Endodermal cell (in vitro differentiated cells): ENCODE measurements at regions not wholly inside any gene's neighbourhood (a gene's known extent, or its start where the extent isn't known, plus 50 kb on each side); places are given as distances from the start of the nearest gene placed in this dataset.

Source experiments
- DNase-seq: peaks from one replicate; pipeline ENCODE4 v3.0.0-alpha.2; 2017
- H3K27ac ChIP-seq: 2 replicates; pipeline ENCODE4 v1.5.1; 2013; ENCODE audit warnings: mild to moderate bottlenecking, low read depth, low read length, moderate library complexity
- H3K27me3 ChIP-seq: 2 replicates; pipeline ENCODE4 v1.6.1; 2013; ENCODE audit warnings: mild to moderate bottlenecking, low read length, moderate library complexity; ENCODE audit not compliant: insufficient read depth, control insufficient read depth, poor library complexity, severe bottlenecking
- H3K36me3 ChIP-seq: 2 replicates; pipeline ENCODE4 v1.7.0; 2013; ENCODE audit warnings: mild to moderate bottlenecking, low read length, moderate library complexity; ENCODE audit not compliant: control insufficient read depth, insufficient read depth
- H3K4me1 ChIP-seq: one replicate; pipeline ENCODE4 v1.7.0; 2013; ENCODE audit warnings: low read length; ENCODE audit not compliant: control insufficient read depth, insufficient read depth
- H3K4me3 ChIP-seq: 2 replicates; pipeline ENCODE4 v1.5.1; 2013; ENCODE audit warnings: mild to moderate bottlenecking, low read length, moderate library complexity
- H3K9ac ChIP-seq: 2 replicates; pipeline ENCODE4 v1.6.1; 2013; ENCODE audit warnings: mild to moderate bottlenecking, low read length, moderate library complexity; ENCODE audit not compliant: poor library complexity, severe bottlenecking; ENCODE audit errors: extremely low read depth
- H3K9me3 ChIP-seq: 2 replicates; pipeline ENCODE4 v1.6.1; 2013; ENCODE audit warnings: mild to moderate bottlenecking, low read length, moderate library complexity; ENCODE audit not compliant: control insufficient read depth
- H3K27ac Mint-ChIP-seq: 2 replicates; pipeline ENCODE4 v1.8.0; 2020; ENCODE audit warnings: mixed read lengths
- H3K27me3 Mint-ChIP-seq: 2 replicates; pipeline ENCODE4 v1.8.0; 2021; ENCODE audit warnings: mild to moderate bottlenecking, mixed read lengths; ENCODE audit not compliant: insufficient read depth
- H3K36me3 Mint-ChIP-seq: 2 replicates; pipeline ENCODE4 v1.8.0; 2020; ENCODE audit warnings: low read depth, mixed read lengths
- H3K4me1 Mint-ChIP-seq: 2 replicates; pipeline ENCODE4 v1.8.0; 2020; ENCODE audit warnings: mixed read lengths
- H3K4me3 Mint-ChIP-seq: 2 replicates; pipeline ENCODE4 v1.8.0; 2020; ENCODE audit warnings: mild to moderate bottlenecking, moderate library complexity, mixed read lengths
- H3K9me3 Mint-ChIP-seq: 2 replicates; pipeline ENCODE4 v1.8.0; 2020; ENCODE audit warnings: mild to moderate bottlenecking, mixed read lengths
- WGBS, 2 experiments: methylation state at CpG; one replicate each; pipeline versions ENCODE4 v1.1.5 to v1.1.7; 2013; ENCODE audit warnings: missing lambda C conversion rate in 2 of 2, mixed read lengths in 1 of 2; ENCODE audit not compliant: insufficient coverage in 1 of 2, insufficient read length in 1 of 2; 5-methylcytosine and 5-hydroxymethylcytosine counted together
- TF ChIP-seq, protein P1 (sequence below): fragments of 200-600 bp; sonication (generic); conservative IDR thresholded peaks from 2 replicates; pipeline ENCODE4 v1.5.0; 2021; ENCODE audit warnings: antibody characterized with exemption, mild to moderate bottlenecking

DNA sequence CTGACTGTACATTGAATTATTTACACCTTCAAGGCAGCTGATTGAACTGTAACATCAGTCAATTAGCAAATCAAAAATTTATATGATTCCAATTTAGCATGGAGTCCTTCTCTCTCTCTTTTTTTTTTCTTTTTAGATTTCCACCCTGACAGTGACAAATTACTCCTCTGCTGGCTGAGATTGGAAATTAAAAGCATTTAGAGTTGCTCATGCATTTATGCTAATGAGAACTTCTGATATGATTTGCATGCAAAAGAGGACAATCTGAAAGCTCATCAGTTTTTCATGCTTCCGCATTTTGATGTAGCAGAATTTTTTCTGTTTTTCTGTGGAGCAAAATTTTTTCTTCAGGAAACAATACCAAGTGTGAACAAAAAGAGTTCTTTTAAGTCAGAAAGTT is 130.5 kb upstream of the NOX3 start:
- Mint-ChIP-seq H3K4me3 (no peak overlapping the region), H3K27ac (no peak overlapping the region), H3K27me3 (no peaks in the 10 kb centered on the region), H3K36me3 (peaks cover 2% of the 10 kb centered on the region), H3K9me3 (peaks cover 11% of the 10 kb centered on the region), H3K4me1 (peaks cover 19% of the 10 kb centered on the region)
- TF ChIP-seq, protein P1, sequence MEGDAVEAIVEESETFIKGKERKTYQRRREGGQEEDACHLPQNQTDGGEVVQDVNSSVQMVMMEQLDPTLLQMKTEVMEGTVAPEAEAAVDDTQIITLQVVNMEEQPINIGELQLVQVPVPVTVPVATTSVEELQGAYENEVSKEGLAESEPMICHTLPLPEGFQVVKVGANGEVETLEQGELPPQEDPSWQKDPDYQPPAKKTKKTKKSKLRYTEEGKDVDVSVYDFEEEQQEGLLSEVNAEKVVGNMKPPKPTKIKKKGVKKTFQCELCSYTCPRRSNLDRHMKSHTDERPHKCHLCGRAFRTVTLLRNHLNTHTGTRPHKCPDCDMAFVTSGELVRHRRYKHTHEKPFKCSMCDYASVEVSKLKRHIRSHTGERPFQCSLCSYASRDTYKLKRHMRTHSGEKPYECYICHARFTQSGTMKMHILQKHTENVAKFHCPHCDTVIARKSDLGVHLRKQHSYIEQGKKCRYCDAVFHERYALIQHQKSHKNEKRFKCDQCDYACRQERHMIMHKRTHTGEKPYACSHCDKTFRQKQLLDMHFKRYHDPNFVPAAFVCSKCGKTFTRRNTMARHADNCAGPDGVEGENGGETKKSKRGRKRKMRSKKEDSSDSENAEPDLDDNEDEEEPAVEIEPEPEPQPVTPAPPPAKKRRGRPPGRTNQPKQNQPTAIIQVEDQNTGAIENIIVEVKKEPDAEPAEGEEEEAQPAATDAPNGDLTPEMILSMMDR = no peak
- Histone ChIP-seq H3K9me3 (peaks cover 17% of the 10 kb centered on the region), H3K9ac (no peak overlapping the region), H3K4me3 (no peak overlapping the region), H3K4me1 (no peaks in the 10 kb centered on the region), H3K27ac (no peak overlapping the region), H3K27me3 (no peaks in the 10 kb centered on the region), H3K36me3 (no peaks in the 10 kb centered on the region)
- DNase-seq = no peak
- WGBS, 2 experiments = 88 to 100% methylated on average over 1 of the region's 1 CpG

DNA sequence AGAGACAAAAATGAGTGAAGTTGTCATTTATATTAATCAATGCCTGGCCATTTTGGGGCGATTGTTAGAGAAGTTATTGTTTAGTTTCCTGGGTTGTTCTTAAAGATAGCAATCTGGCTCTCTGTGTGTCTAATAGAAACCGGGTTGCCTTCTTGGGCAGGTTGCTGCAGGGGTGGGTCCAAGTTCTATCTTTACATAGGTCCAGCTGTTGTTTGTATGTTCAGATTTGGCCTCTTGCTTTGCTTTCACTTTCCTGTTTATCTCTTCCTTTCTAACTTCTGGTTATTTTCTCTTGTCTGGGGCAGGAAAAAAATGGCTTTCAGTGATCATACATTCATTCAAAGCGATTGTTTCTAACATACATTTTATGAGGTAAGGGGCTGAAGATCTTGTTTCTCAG is 128.4 kb upstream of the NOX3 start:
- Histone ChIP-seq H3K9me3 (peaks cover 17% of the 10 kb centered on the region), H3K4me1 (no peaks in the 10 kb centered on the region), H3K36me3 (no peaks in the 10 kb centered on the region), H3K27ac (no peak overlapping the region), H3K9ac (no peak overlapping the region), H3K4me3 (no peak overlapping the region), H3K27me3 (no peaks in the 10 kb centered on the region)
- H3K4me1 Mint-ChIP-seq = peaks cover 19% of the 10 kb centered on the region
- no peak overlapping the region for H3K27ac Mint-ChIP-seq
- H3K4me3 Mint-ChIP-seq = no peak overlapping the region
- DNase-seq = no peak
- peaks cover 2% of the 10 kb centered on the region for H3K36me3 Mint-ChIP-seq
- TF ChIP-seq, protein P1 = no peak
- no peaks in the 10 kb centered on the region for H3K27me3 Mint-ChIP-seq
- H3K9me3 Mint-ChIP-seq = peaks cover 11% of the 10 kb centered on the region
- WGBS, 2 experiments = 95 to 100% methylated on average over 1 to 3 of the region's 3 CpGs

DNA sequence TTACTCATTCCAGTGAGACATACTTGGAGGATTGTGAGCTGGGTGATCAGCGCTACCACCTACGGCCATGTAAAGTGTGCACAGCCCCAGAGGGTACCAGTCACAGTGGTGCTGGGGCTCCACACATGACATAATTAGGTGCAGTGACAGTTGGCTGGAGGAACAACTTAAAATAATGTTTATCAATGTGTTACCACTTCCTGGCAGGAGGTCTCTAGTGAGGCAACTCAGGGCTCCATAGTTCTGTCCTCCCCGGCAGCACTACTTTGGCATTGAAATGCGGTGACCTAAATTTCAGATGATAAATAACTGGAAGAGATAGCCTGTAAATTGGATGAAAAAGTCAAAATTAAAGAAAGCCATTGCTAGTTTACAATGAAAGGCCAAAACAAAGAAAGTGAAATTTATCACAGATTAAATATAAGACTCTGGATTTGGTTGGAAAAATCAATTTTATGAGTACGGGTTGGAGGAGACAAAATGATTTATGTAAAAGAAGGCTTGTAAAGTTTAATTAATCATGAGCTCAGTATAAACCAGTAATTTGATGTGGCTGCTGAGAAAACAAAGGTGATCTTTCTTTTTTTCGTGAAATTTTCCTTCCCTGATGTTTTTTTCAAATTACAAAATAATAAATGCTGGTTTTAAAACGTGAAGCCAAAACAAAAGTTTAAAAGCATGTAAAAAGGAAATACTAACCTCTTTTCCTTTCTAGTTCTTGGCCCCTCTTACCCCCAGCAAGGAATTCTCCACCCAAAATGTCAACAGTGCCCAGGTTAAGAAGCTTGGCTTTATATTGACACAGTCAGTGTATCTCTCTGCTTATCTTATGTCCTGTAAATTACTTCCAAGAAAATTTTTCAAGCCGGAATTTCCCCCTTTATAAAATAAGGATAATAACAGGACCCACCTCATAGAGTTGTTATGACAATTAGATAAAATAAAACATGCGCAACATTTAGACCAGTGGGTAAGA is 126.7 kb upstream of the NOX3 start:
- TF ChIP-seq, protein P1 = no peak
- H3K27me3 Mint-ChIP-seq = no peaks in the 10 kb centered on the region
- DNase-seq = no peak
- H3K27ac Mint-ChIP-seq = no peak overlapping the region
- Histone ChIP-seq H3K4me1 (no peaks in the 10 kb centered on the region), H3K9ac (no peak overlapping the region), H3K4me3 (no peak overlapping the region), H3K27ac (no peak overlapping the region), H3K9me3 (peaks cover 9% of the 10 kb centered on the region), H3K36me3 (no peaks in the 10 kb centered on the region), H3K27me3 (no peaks in the 10 kb centered on the region)
- peaks cover 6% of the 10 kb centered on the region for H3K9me3 Mint-ChIP-seq
- H3K4me1 Mint-ChIP-seq = peaks cover 19% of the 10 kb centered on the region
- H3K4me3 Mint-ChIP-seq = no peak overlapping the region
- H3K36me3 Mint-ChIP-seq = peaks cover 2% of the 10 kb centered on the region
- 89 to 93% methylated on average over 7 to 9 of the region's 9 CpGs for WGBS, 2 experiments
